Natural killer cell (primary cell): ENCODE measurements at regions not wholly inside any gene's neighbourhood (a gene's known extent, or its start where the extent isn't known, plus 50 kb on each side); places are given as distances from the start of the nearest gene placed in this dataset.
"Not testable (repeated sequence)": the region's sequence is repeated elsewhere in the genome, so short reads cannot be mapped to it uniquely, and the experiment has no call there.

Experiments used
- ATAC-seq, 3 donors: fragments of 150-1000 bp in 2 of 3; fragments of 200-7000 bp in 1 of 3; cut with Tn5 transposase; 1 replicate in 1 of 3; 2 replicates in 2 of 3; pipeline ENCODE4 v1.10.0; 2021; ENCODE audit warnings: mild to moderate bottlenecking in 2 of 3, moderate library complexity in 2 of 3
- DNase-seq, 2 donors: peaks; one replicate each; pipeline versions ENCODE4 v3.0.0 to v3.0.0-alpha.2; 2013 to 2021; ENCODE audit warnings: mixed read lengths in 1 of 2
- H3K27ac ChIP-seq: one replicate; pipeline ENCODE4 v1.5.1; 2013; ENCODE audit warnings: mild to moderate bottlenecking, low read length
- H3K27me3 ChIP-seq: one replicate; pipeline ENCODE4 v1.6.1; 2013; ENCODE audit warnings: low read length; ENCODE audit not compliant: control insufficient read depth, insufficient read depth
- H3K36me3 ChIP-seq: one replicate; pipeline ENCODE4 v1.6.1; 2013; ENCODE audit warnings: low read length; ENCODE audit not compliant: control insufficient read depth, insufficient read depth
- H3K4me1 ChIP-seq: one replicate; pipeline ENCODE4 v1.6.1; 2013; ENCODE audit warnings: low read length; ENCODE audit not compliant: control insufficient read depth, insufficient read depth
- H3K4me3 ChIP-seq: one replicate; pipeline ENCODE4 v1.5.1; 2013; ENCODE audit warnings: low read length
- H3K9me3 ChIP-seq: one replicate; pipeline ENCODE4 v1.6.1; 2013; ENCODE audit warnings: low read length; ENCODE audit not compliant: control insufficient read depth, insufficient read depth
- H3K27ac Mint-ChIP-seq, 2 donors: one replicate each; pipeline ENCODE4 v1.8.0; 2022; ENCODE audit warnings: mild to moderate bottlenecking in 2 of 2, mixed read lengths in 2 of 2, moderate library complexity in 1 of 2
- H3K27me3 Mint-ChIP-seq, 2 donors: one replicate each; pipeline ENCODE4 v1.8.0; 2022; ENCODE audit warnings: low read depth in 2 of 2, mixed read lengths in 2 of 2
- H3K36me3 Mint-ChIP-seq: one replicate; pipeline ENCODE4 v1.8.0; 2022; ENCODE audit warnings: mixed read lengths
- H3K4me1 Mint-ChIP-seq, 2 donors: one replicate each; pipeline ENCODE4 v1.8.0; 2022; ENCODE audit warnings: mixed read lengths in 2 of 2
- H3K4me3 Mint-ChIP-seq: one replicate; pipeline ENCODE4 v1.8.0; 2022; ENCODE audit warnings: mild to moderate bottlenecking, moderate library complexity, mixed read lengths
- H3K9me3 Mint-ChIP-seq, 2 donors: one replicate each; pipeline ENCODE4 v1.8.0; 2022; ENCODE audit warnings: mixed read lengths in 2 of 2
- WGBS: methylation state at CpG from one replicate; pipeline ENCODE4 v1.1.7; 2013; ENCODE audit warnings: missing lambda C conversion rate; ENCODE audit not compliant: insufficient coverage; 5-methylcytosine and 5-hydroxymethylcytosine counted together
- intact Hi-C: fragments of 100-400 bp; cut with micrococcal nuclease; formaldehyde crosslinking; loops from one replicate; pipeline ENCODE4 v1.14.2; 2022
- TF ChIP-seq, protein P1 (sequence below): fragments of 200-600 bp; IDR thresholded peaks from one replicate; pipeline ENCODE4 v1.8.0; 2022; ENCODE audit warnings: antibody characterized with exemption

DNA sequence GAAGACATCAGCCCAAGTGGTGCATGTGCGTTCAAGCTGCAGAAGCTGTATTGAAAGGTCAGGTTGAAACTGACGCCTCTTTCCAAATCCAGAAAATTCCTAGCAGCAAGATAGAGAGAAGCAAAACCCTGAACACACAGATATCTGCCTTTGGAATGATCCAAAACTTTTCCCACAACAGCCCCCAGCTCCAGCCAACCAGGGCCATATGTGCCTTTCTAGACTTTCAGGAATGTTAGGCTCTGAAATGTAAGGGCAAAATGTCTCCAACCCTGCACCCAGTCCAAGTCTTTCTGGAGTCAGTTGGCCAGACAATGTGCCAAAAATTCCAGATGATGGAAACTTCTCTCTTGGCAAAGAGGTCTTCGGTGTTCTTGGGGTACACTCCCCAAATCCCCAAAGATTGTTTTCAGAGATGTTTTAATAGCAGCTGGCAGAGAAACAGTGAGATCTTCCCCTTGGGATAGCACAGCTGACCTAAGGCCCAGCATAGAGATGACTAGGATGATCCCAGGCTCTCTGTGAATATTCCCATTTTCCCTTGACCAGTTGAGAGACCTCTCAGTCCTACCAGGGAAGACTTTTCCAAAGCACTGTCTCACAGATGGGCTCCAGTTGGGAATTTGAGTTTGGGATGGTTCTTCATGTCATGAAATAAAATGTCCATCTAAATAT lies 440.4 kb upstream of the CD180 start:
- Histone ChIP-seq H3K4me3 (no peak overlapping the region), H3K9me3 (peaks cover 3% of the 10 kb centered on the region), H3K27me3 (no peaks in the 10 kb centered on the region), H3K27ac (no peak overlapping the region), H3K36me3 (no peaks in the 10 kb centered on the region), H3K4me1 (no peaks in the 10 kb centered on the region)
- DNase-seq (no peak), ATAC-seq (no peak)
- Mint-ChIP-seq H3K36me3 (no peaks in the 10 kb centered on the region), H3K4me1 (no peaks in the 10 kb centered on the region), H3K27me3 (peaks cover 0 to 5% of the 10 kb centered on the region in 2 donors), H3K27ac (no peak overlapping the region), H3K4me3 (no peak overlapping the region), H3K9me3 (no peaks in the 10 kb centered on the region)
- TF ChIP-seq, protein P1, sequence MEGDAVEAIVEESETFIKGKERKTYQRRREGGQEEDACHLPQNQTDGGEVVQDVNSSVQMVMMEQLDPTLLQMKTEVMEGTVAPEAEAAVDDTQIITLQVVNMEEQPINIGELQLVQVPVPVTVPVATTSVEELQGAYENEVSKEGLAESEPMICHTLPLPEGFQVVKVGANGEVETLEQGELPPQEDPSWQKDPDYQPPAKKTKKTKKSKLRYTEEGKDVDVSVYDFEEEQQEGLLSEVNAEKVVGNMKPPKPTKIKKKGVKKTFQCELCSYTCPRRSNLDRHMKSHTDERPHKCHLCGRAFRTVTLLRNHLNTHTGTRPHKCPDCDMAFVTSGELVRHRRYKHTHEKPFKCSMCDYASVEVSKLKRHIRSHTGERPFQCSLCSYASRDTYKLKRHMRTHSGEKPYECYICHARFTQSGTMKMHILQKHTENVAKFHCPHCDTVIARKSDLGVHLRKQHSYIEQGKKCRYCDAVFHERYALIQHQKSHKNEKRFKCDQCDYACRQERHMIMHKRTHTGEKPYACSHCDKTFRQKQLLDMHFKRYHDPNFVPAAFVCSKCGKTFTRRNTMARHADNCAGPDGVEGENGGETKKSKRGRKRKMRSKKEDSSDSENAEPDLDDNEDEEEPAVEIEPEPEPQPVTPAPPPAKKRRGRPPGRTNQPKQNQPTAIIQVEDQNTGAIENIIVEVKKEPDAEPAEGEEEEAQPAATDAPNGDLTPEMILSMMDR: no peak
- intact Hi-C loops: no loop called here
- WGBS: 82% methylated on average over 3 of the region's 3 CpGs

DNA sequence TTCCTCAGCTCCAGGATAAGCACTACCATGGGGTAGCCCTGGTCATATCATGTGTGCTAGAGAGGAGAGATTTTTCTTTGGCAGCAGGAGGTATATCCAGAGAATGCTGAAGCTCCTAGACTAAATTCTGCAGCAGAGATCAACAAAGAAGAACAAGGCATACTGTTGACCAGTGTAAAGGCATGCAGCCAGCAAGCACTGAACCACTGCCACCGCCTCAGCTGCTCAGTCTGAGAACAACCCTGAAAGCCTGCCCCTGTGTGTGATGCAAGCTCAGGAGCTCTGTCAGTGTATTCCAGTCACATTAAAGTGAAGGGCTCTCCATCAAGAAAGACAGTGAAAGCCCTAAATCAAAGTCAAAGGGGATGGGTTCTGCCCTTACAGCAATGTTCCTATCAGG lies 439.5 kb upstream of the CD180 start:
- H3K4me3 ChIP-seq: no peak overlapping the region
- TF ChIP-seq, protein P1: no peak
- H3K36me3 Mint-ChIP-seq: no peaks in the 10 kb centered on the region
- DNase-seq (no peak), ATAC-seq (no peak)
- H3K36me3 ChIP-seq: no peaks in the 10 kb centered on the region
- H3K27me3 ChIP-seq: no peaks in the 10 kb centered on the region
- intact Hi-C loops: no loop called here
- H3K4me1 Mint-ChIP-seq: no peaks in the 10 kb centered on the region
- H3K9me3 Mint-ChIP-seq: peaks cover 0 to 2% of the 10 kb centered on the region in 2 donors
- peaks cover 0 to 5% of the 10 kb centered on the region in 2 donors for H3K27me3 Mint-ChIP-seq
- no peaks in the 10 kb centered on the region for H3K4me1 ChIP-seq
- no peak overlapping the region for H3K27ac ChIP-seq
- H3K27ac Mint-ChIP-seq: no peak overlapping the region
- H3K4me3 Mint-ChIP-seq: no peak overlapping the region
- H3K9me3 ChIP-seq: peaks cover 3% of the 10 kb centered on the region
- 97% methylated on average over 1 of the region's 1 CpG for WGBS

DNA sequence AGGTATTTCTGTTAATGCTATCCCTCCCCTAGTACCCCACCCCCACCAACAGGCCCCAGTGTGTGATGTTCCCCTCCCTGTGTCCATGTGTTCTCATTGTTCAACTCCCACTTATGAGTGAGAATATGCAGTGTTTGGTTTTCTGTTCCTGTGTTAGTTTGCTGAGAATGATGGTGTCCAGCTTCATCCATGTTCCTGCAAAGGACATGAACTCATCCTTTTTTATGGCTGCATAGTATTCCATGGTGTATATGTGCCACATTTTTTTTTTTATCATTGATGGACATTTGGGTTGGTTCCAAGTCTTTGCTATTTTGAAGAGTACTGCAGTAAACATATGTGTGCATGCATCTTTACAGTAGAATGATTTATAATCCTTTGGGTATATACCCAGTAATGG lies 430.5 kb upstream of the CD180 start:
- intact Hi-C loops, H3K4me3 Mint-ChIP-seq, H3K36me3 ChIP-seq, H3K4me3 ChIP-seq, DNase-seq, H3K4me1 ChIP-seq, H3K27me3 Mint-ChIP-seq, H3K4me1 Mint-ChIP-seq, H3K9me3 ChIP-seq, H3K27ac Mint-ChIP-seq, H3K36me3 Mint-ChIP-seq, H3K27ac ChIP-seq, H3K27me3 ChIP-seq, ATAC-seq, H3K9me3 Mint-ChIP-seq: not testable (repeated sequence)

DNA sequence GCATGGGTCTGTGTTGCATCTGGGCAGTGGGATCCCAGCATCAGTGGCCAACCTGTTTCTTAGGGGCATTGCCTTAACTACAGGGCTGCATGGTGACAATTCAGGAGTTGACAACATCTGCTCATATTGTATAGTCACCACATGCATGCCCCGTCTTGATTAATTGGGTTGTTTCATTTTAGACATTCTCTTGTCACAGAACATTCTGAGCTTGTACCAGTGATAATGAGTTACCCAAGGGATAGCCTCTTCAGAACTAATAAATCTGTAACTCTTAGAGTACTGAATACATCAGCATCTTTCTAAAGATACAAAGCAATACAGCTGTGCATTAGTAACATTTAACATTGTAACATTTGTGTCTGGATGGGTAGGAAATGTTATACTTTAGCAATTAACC lies 426.5 kb upstream of the CD180 start:
- H3K27ac Mint-ChIP-seq: no peak overlapping the region
- no peaks in the 10 kb centered on the region for H3K9me3 Mint-ChIP-seq
- H3K27ac ChIP-seq: no peak overlapping the region
- H3K4me3 ChIP-seq: no peak overlapping the region
- ATAC-seq: no peak
- peaks cover 6 to 7% of the 10 kb centered on the region in 2 donors for H3K27me3 Mint-ChIP-seq
- H3K36me3 ChIP-seq: no peaks in the 10 kb centered on the region
- no peaks in the 10 kb centered on the region for H3K27me3 ChIP-seq
- H3K9me3 ChIP-seq: no peaks in the 10 kb centered on the region
- intact Hi-C loops: no loop called here
- H3K4me1 Mint-ChIP-seq: no peaks in the 10 kb centered on the region
- no peaks in the 10 kb centered on the region for H3K4me1 ChIP-seq
- TF ChIP-seq, protein P1: no peak
- no peaks in the 10 kb centered on the region for H3K36me3 Mint-ChIP-seq
- no peak for DNase-seq
- no peak overlapping the region for H3K4me3 Mint-ChIP-seq
- 100% methylated on average over 1 of the region's 1 CpG for WGBS
